SK-N-SH (cell line): ENCODE measurements at regions not wholly inside any gene's neighbourhood (a gene's known extent, or its start where the extent isn't known, plus 50 kb on each side); places are given as distances from the start of the nearest gene placed in this dataset.

Source experiments
- CTCF ChIA-PET: fragments of 300-600, 350-600 bp; formaldehyde crosslinking; extraction: SDS; loops from one replicate; lab custom pipeline; 2021; lab: Yijun Ruan, JAX
- POLR2A ChIA-PET: fragments of 350-600 bp; sonication (Branson Sonifier 250); formaldehyde crosslinking; extraction: SDS; loops from one replicate; lab custom pipeline; 2020; ENCODE audit warnings: antibody characterized with exemption, inconsistent platforms; lab: Yijun Ruan, JAX
- DNase-seq: peaks from one replicate; pipeline ENCODE4 v3.0.0; 2012
- H2AFZ ChIP-seq: fragments of 200-600 bp; sonication (generic); 2 replicates; pipeline ENCODE4 v1.8.1; 2016; ENCODE audit warnings: antibody characterized with exemption, mild to moderate bottlenecking, low read depth
- H3F3A ChIP-seq: fragments of 200-600 bp; sonication (generic); replicated peaks from 2 replicates; pipeline ENCODE3; 2016; ENCODE audit warnings: antibody characterized with exemption, mild to moderate bottlenecking; ENCODE audit not compliant: insufficient read depth
- H3K27ac ChIP-seq, 2 experiments: fragments of 200-500 bp in 1 of 2; fragments of 200-600 bp in 1 of 2; sonication (Bioruptor generic) in 1 of 2; sonication (generic), shearing (Covaris generic) in 1 of 2; 2 replicates each; pipeline versions ENCODE4 v1.5.1 to v1.6.1; 2014 to 2016; ENCODE audit warnings: low read depth in 2 of 2, inconsistent platforms in 1 of 2, low read length in 1 of 2, mild to moderate bottlenecking in 1 of 2, mixed read lengths in 1 of 2
- H3K27me3 ChIP-seq: fragments of 200-600 bp; sonication (generic), shearing (Covaris generic); 2 replicates; pipeline ENCODE4 v1.6.1; 2016; ENCODE audit warnings: mixed run types; ENCODE audit not compliant: insufficient read depth
- H3K36me3 ChIP-seq, 2 experiments: fragments of 200-500 bp in 1 of 2; fragments of 200-600 bp in 1 of 2; sonication (Bioruptor generic) in 1 of 2; sonication (generic) in 1 of 2; replicated peaks in 1 of 2; 2 replicates each; pipeline versions ENCODE3 to v1.5.1; 2014 to 2016; ENCODE audit warnings: low read length in 1 of 2, mild to moderate bottlenecking in 1 of 2; ENCODE audit not compliant: insufficient read depth in 2 of 2, control insufficient read depth in 1 of 2
- H3K4me1 ChIP-seq, 2 experiments: fragments of 200-500 bp in 1 of 2; fragments of 200-600 bp in 1 of 2; sonication (Bioruptor generic) in 1 of 2; sonication (generic), shearing (Covaris generic) in 1 of 2; 2 replicates each; pipeline versions ENCODE4 v1.5.1 to v1.6.1; 2014 to 2016; ENCODE audit warnings: low read depth in 1 of 2, low read length in 1 of 2, mixed run types in 1 of 2; ENCODE audit not compliant: insufficient read depth in 2 of 2, control insufficient read depth in 1 of 2
- H3K4me2 ChIP-seq: fragments of 200-600 bp; sonication (generic), shearing (Covaris generic); 2 replicates; pipeline ENCODE4 v1.6.1; 2017; ENCODE audit warnings: mixed run types
- H3K4me3 ChIP-seq, 2 experiments: fragments of 200-500 bp in 1 of 2; fragments of 200-600 bp in 1 of 2; sonication (Bioruptor generic) in 1 of 2; sonication (generic), shearing (Covaris generic) in 1 of 2; 2 replicates each; pipeline versions ENCODE4 v1.5.1 to v1.8.1; 2014 to 2016; ENCODE audit warnings: low read depth in 2 of 2, inconsistent platforms in 1 of 2, low read length in 1 of 2, mild to moderate bottlenecking in 1 of 2, mixed read lengths in 1 of 2, moderate library complexity in 1 of 2
- H3K79me2 ChIP-seq: fragments of 200-600 bp; sonication (generic); 2 replicates; pipeline ENCODE4 v1.8.1; 2017; ENCODE audit warnings: mild to moderate bottlenecking; ENCODE audit not compliant: insufficient read depth
- H3K9ac ChIP-seq: fragments of 200-600 bp; sonication (generic); 2 replicates; pipeline ENCODE4 v1.6.1; 2017; ENCODE audit warnings: mixed run types
- H3K9me2 ChIP-seq: fragments of 200-600 bp; sonication (generic); 2 replicates; pipeline ENCODE4 v1.6.1; 2017; ENCODE audit warnings: mixed run types
- H3K9me3 ChIP-seq: fragments of 200-600 bp; sonication (generic); 2 replicates; pipeline ENCODE4 v1.6.1; 2017; ENCODE audit warnings: mixed run types, mild to moderate bottlenecking, moderate library complexity
- H4K20me1 ChIP-seq: fragments of 200-600 bp; sonication (generic); 2 replicates; pipeline ENCODE4 v1.6.1; 2017; ENCODE audit warnings: mild to moderate bottlenecking, mixed run types; ENCODE audit not compliant: insufficient read depth
- CHD2 ChIP-seq: fragments of 150-350 bp; IDR thresholded peaks from 2 replicates; pipeline ENCODE4 v1.6.1; 2018; ENCODE audit warnings: low read length; ENCODE audit not compliant: partially characterized antibody
- CTCF ChIP-seq: fragments of 200-600 bp; sonication (generic); IDR thresholded peaks from 2 replicates; pipeline ENCODE4 v1.6.1; 2017; ENCODE audit warnings: antibody characterized with exemption, mild to moderate bottlenecking, moderate library complexity
- ELF1 ChIP-seq: IDR thresholded peaks from 2 replicates; pipeline ENCODE4 v1.4.0; 2012
- EP300 ChIP-seq, 2 experiments: IDR thresholded peaks; 2 replicates each; pipeline versions ENCODE4 v1.4.0 to v1.6.1; 2012; ENCODE audit warnings: borderline replicate concordance in 1 of 2, low read depth in 1 of 2, low read length in 1 of 2
- FOSL2 ChIP-seq: IDR thresholded peaks from 2 replicates; pipeline ENCODE4 v1.4.0; 2012; ENCODE audit warnings: low read depth, mild to moderate bottlenecking, moderate library complexity, borderline replicate concordance
- GABPA ChIP-seq: IDR thresholded peaks from 2 replicates; pipeline ENCODE4 v1.4.0; 2012; ENCODE audit warnings: low read depth, mild to moderate bottlenecking
- MAX ChIP-seq: IDR thresholded peaks from 2 replicates; pipeline ENCODE4 v1.4.0; 2012; ENCODE audit warnings: low read depth
- PBX3 ChIP-seq: IDR thresholded peaks from 2 replicates; pipeline ENCODE4; 2012
- RAD21 ChIP-seq: IDR thresholded peaks from 2 replicates; pipeline ENCODE4 v1.6.1; 2012; ENCODE audit warnings: mild to moderate bottlenecking, low read length
- RCOR1 ChIP-seq: fragments of 150-350 bp; IDR thresholded peaks from 2 replicates; pipeline ENCODE4 v1.6.1; 2017; ENCODE audit warnings: antibody characterized with exemption, low read length
- REST ChIP-seq: IDR thresholded peaks from 2 replicates; pipeline ENCODE4 v1.6.1; 2012; ENCODE audit warnings: mild to moderate bottlenecking, low read depth, low read length, moderate library complexity
- RFX5 ChIP-seq: IDR thresholded peaks from 2 replicates; pipeline ENCODE4 v1.6.1; 2012; ENCODE audit warnings: mild to moderate bottlenecking, improper control_type of control experiment, low read length
- RXRA ChIP-seq: IDR thresholded peaks from 2 replicates; pipeline ENCODE4 v1.4.0; 2012; ENCODE audit warnings: low read depth, mild to moderate bottlenecking, borderline replicate concordance
- SIN3A ChIP-seq: IDR thresholded peaks from 2 replicates; pipeline ENCODE4 v1.6.1; 2012; ENCODE audit warnings: low read depth, mild to moderate bottlenecking, low read length, moderate library complexity, borderline replicate concordance
- SMC3 ChIP-seq: IDR thresholded peaks from 2 replicates; pipeline ENCODE4 v1.6.1; 2012; ENCODE audit warnings: low read depth, low read length, improper control_type of control experiment
- TAF1 ChIP-seq: IDR thresholded peaks from 2 replicates; pipeline ENCODE4 v1.6.1; 2012; ENCODE audit warnings: low read depth, mild to moderate bottlenecking, low read length, moderate library complexity, borderline replicate concordance
- TCF12 ChIP-seq: IDR thresholded peaks from 2 replicates; pipeline ENCODE4 v1.4.0; 2012
- USF1 ChIP-seq: IDR thresholded peaks from 2 replicates; pipeline ENCODE4 v1.4.0; 2012; ENCODE audit warnings: low read depth, borderline replicate concordance
- WGBS: methylation state at CpG from one replicate; pipeline ENCODE4 v1.1.6; 2017; ENCODE audit warnings: low lambda C conversion rate; 5-methylcytosine and 5-hydroxymethylcytosine counted together

GRCh38 chr6:1513215-1513780, 96.4 kb upstream of the FOXC1 start:
- Histone ChIP-seq H3K4me3 (no peak overlapping the region), H3K79me2 (no peaks in the 10 kb centered on the region), H3F3A (no peaks in the 10 kb centered on the region), H3K9me2 (no peaks in the 10 kb centered on the region), H3K9me3 (no peaks in the 10 kb centered on the region), H3K27ac (no peak overlapping the region), H3K4me1 (no peaks in the 10 kb centered on the region; a peak in 1 of 4 replicates), H4K20me1 (no peaks in the 10 kb centered on the region), H3K9ac (no peak overlapping the region), H2AFZ (no peak overlapping the region), H3K4me2 (no peak overlapping the region), H3K36me3 (no peaks in the 10 kb centered on the region), H3K27me3 (peaks cover 39% of the 10 kb centered on the region)
- CTCF ChIA-PET: no interaction called here
- DNase-seq: no peak
- no peak for TF ChIP-seq SMC3
- no peak for TF ChIP-seq TAF1
- no peak for TF ChIP-seq CHD2
- TF ChIP-seq ELF1: no peak
- no peak for TF ChIP-seq RAD21
- TF ChIP-seq RXRA: no peak
- no peak for TF ChIP-seq MAX
- no peak for TF ChIP-seq TCF12
- no peak for TF ChIP-seq CTCF
- TF ChIP-seq EP300 (IDR thresholded peaks at IDR 0.05; ENCODE audit: borderline replicate concordance in 1 of 2, low read depth in 1 of 2, low read length in 1 of 2): no peak
- TF ChIP-seq FOSL2: no peak
- no peak for TF ChIP-seq GABPA
- TF ChIP-seq RFX5: no peak
- 27% methylated on average over 3 of the region's 3 CpGs for WGBS
- POLR2A ChIA-PET: no interaction called here

GRCh38 chr6:1514078-1514477, 95.6 kb upstream of the FOXC1 start:
- H3K79me2 ChIP-seq: no peaks in the 10 kb centered on the region
- no peaks in the 10 kb centered on the region for H3K36me3 ChIP-seq
- H3K27me3 ChIP-seq: peaks cover 37% of the 10 kb centered on the region
- no peak overlapping the region for H2AFZ ChIP-seq
- H3K4me1 ChIP-seq: no peaks in the 10 kb centered on the region; a peak in 1 of 4 replicates
- no peaks in the 10 kb centered on the region for H3F3A ChIP-seq
- no peak overlapping the region for H3K4me2 ChIP-seq
- ChIA-PET CTCF (no interaction called here), POLR2A (no interaction called here)
- no peak for DNase-seq
- H3K9me2 ChIP-seq: no peaks in the 10 kb centered on the region
- no peak overlapping the region for H3K27ac ChIP-seq
- H3K4me3 ChIP-seq: no peak overlapping the region
- no peaks in the 10 kb centered on the region for H3K9me3 ChIP-seq
- H3K9ac ChIP-seq: no peak overlapping the region
- no peaks in the 10 kb centered on the region for H4K20me1 ChIP-seq
- 4% methylated on average over 3 of the region's 3 CpGs for WGBS
- no peak for TF ChIP-seq PBX3
- no peak for TF ChIP-seq RCOR1
- TF ChIP-seq SIN3A: no peak
- no peak for TF ChIP-seq MAX
- no peak for TF ChIP-seq REST
- TF ChIP-seq RFX5: no peak
- no peak for TF ChIP-seq CTCF
- TF ChIP-seq USF1: no peak
